Stimulated activated naive CD8-positive, alpha-beta T cell treated with anti-CD3 and anti-CD28 coated beads, Interleukin-15, Interleukin-2, amounts not matched to agents 100 U/mL and 50 U/mL, for 24 hours (primary cell): ENCODE measurements at regions not wholly inside any gene's neighbourhood (a gene's known extent, or its start where the extent isn't known, plus 50 kb on each side); places are given as distances from the start of the nearest gene placed in this dataset.

Source experiments
- ATAC-seq: fragments of 150-1000 bp; cut with Tn5 transposase; one replicate; pipeline ENCODE4 v1.10.0; 2021
- DNase-seq: peaks from one replicate; pipeline ENCODE4 v3.0.0; 2021

- DNase-seq (no peak), ATAC-seq (no peak)
Measured at GRCh38 chr7:19442016-19442785, 266.6 kb downstream of the POLR1F start.

DNA sequence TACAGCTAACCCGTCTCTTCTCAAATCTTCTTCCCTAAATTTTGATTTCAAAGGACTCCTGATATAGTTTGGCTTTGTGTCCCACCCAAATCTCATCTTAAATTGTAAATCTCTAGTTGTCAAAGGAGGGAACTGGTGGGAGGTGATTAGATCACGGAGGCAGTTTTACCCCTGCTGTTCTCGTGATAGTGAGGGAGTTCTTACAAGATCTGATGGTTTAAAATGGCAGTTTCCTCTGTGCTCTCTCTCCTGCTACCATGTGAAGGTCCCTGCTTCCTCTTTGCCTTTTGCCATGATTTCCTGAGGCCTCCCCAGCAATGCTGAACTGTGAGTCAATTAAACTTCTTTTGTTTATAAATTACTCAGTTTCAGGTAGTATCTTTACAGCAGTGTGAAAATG, 269.3 kb downstream of the POLR1F start:
- ATAC-seq (no peak), DNase-seq (no peak)

- no peak for DNase-seq
- no peak for ATAC-seq
Measured at GRCh38 chr7:19437446-19437845, 271.4 kb downstream of the POLR1F start.

GRCh38 chr7:19427944-19428343, 280.9 kb downstream of the POLR1F start:
- ATAC-seq (no peak), DNase-seq (no peak)

GRCh38 chr7:19421861-19422260, 276.6 kb upstream of the FERD3L start:
- ATAC-seq (no peak), DNase-seq (no peak)

DNA sequence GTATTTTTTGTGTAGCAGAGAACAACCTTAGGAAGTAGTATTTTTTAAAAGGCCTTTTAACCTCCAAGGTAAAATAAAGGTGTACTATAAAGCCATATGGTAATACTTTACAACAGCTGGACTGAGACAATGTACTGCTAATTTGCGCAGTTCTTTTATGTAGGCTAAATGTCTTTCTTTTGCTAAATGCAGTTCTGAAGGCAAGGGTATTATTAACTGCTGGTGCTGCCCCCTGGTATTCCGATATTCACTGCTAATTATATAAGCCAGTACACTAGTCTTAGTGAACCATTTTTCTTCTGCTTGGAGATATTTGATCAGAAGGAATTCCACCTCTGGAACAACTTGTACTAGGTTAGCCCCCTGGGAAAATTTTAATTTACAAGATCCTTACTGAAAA, 272.0 kb upstream of the FERD3L start:
- ATAC-seq: no peak

DNA sequence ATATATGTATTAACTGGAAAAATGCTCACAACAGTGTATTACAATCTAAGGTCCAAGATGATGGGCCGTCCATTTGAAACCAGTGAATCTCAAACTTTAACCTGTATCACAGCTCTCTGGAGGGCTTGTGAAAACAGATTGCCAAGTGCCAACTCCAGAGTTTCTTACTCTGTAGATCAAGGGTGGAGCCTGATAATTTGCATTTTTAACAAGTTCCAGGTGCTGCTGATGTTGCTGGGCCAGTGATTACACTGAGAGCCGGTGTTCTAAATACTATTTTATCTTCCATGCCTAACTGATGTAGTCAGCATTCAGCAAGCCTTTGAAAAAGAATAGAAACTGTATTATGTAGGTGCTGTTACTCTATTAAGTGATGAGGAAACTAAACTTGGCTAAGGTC, 269.9 kb upstream of the FERD3L start:
- no peak for ATAC-seq
- DNase-seq: no peak

More for the DNA sequence above, 272.0 kb upstream of the FERD3L start:
- DNase-seq: no peak

DNA sequence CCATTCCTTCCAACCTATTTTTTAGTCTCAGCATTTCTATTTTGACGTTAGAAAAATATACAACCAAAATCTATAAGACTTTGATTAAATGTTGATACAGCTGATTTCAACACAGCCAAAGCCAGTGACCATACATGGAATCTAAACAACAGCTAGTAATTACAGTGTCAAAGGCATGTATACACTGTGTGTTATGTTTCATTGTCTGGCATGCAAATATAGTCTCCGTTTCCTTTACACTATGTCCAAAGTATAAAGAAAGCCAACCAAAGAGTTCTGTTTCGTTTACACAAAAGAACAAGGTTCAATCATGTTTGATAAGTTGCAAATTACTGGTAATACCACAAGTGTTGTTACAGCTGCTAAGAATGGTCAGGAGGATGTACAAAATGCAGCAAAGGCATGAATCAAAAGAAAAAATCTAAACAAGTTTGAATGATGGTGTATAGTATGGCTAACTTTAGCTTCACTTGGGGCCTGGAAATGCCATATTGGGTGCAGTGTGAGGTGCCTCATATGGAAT, 268.3 kb upstream of the FERD3L start:
- no peak for DNase-seq
- ATAC-seq: no peak

DNA sequence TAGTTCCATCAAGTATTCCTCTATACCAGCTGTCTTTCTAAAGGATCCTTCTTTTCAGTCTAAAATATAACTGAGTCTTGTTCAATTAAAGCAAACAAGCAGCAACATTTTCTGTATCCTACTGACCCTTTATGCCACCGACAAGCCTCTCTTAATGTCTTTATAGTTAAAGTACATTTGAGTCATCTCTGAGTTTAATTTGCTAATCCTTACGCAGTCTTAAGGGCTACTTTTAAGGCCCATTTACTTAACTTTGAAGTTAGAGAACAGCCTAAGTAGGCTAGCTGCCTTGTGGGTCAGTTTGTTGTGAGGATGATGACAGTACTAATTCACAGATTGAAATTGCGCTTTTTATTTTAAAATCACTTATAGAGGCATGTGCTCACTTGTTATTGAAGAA, 265.5 kb upstream of the FERD3L start:
- ATAC-seq (no peak), DNase-seq (no peak)

DNA sequence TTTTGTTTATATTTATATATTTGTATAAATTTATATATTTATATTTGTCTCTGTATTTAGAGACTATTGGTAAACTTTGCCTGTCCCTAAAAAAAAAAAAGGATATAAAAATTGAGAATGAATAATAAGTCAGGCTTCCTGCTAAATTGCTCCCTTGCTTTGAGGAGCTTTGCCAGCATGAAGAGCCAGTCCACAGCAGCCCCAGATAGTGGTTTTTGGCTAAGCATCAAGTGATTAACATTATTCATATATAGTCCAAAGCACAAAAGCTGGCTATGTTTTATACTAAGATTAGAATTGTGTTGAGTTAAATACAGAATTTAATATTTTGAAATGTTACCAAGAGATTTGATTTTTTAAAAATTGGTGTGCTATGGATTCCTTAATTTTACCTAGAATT, 264.9 kb upstream of the FERD3L start:
- DNase-seq: no peak
- no peak for ATAC-seq

DNA sequence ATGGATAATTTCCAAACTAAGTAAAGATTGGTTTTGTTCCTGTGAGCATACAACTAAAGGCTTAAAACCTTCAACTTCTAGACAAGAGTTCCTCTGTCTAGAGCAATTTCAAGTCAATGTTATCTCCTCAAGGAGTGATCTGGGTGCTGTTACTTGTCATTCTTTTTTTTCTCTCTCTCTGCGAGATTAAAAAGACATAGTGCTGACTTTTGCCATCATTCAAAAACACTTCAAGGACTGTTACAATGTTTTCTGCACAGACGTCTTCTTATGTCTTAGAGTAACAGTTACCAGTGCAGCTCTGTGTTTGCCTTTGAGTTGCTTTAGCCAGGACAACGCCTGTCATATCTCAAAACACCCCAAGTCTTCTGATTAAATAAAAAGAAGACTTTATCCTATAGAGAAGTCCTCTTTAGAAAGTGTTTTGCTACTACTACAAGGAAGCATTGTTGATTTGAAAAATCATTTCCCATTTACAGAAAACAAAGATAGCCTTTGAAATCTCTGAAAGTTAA, 263.5 kb upstream of the FERD3L start:
- DNase-seq (no peak), ATAC-seq (no peak)

GRCh38 chr7:19407270-19407669, 262.0 kb upstream of the FERD3L start:
- DNase-seq: no peak

GRCh38 chr7:19405541-19405940, 260.3 kb upstream of the FERD3L start:
- no peak for ATAC-seq
- no peak for DNase-seq

More at GRCh38 chr7:19407270-19407669, 262.0 kb upstream of the FERD3L start:
- ATAC-seq: no peak

GRCh38 chr7:19404912-19405329, 259.7 kb upstream of the FERD3L start:
- DNase-seq (no peak), ATAC-seq (no peak)

- ATAC-seq (no peak), DNase-seq (no peak)
Measured at GRCh38 chr7:19403691-19404090, 258.5 kb upstream of the FERD3L start.

GRCh38 chr7:19401461-19401860, 256.2 kb upstream of the FERD3L start:
- no peak for DNase-seq
- ATAC-seq: no peak

DNA sequence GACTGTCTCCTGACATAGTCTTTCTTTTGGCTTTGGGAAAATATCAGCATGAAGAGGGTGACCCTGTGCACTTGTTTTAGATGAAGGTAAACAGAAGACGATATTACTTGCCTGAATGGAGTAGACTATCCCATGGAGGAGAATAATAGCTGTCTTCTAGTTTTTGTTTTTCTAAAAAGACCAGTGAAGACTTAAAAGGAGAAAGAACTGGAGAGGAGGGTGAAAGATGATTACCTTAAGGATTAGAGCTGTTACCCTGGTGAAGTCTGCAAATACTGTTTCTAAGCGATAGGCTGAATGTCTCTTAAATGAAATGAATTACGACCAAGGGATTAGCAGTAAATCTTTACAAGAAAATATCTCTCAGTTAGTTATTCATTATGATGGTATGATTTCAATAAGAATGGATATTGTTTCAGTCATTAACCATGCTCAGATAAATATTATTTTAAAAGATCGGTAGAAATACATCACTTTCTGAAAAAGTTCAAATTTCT, 255.6 kb upstream of the FERD3L start:
- no peak for ATAC-seq
- no peak for DNase-seq

DNA sequence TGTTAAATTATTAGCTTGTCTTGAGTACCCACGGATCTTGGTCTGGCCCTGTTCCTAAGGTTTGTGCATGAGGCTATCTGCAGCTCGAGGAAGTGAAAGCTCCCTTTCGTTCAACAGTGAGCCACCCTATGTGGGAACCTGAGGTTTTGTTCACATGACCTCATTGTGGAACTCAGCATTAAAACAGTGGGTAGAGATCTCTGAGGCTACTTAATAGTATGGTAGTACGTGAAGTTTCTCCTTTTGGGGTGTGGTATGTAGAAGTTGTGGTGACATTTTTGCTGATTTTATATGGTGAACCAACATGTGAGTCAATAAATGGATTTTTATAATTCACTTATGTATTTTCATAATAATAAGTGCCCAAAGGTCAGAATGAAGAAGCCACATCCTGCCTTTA, 252.7 kb upstream of the FERD3L start:
- no peak for DNase-seq
- ATAC-seq: no peak

- no peak for ATAC-seq
- DNase-seq: no peak
Measured at GRCh38 chr7:19392246-19392645, 247.0 kb upstream of the FERD3L start.

DNA sequence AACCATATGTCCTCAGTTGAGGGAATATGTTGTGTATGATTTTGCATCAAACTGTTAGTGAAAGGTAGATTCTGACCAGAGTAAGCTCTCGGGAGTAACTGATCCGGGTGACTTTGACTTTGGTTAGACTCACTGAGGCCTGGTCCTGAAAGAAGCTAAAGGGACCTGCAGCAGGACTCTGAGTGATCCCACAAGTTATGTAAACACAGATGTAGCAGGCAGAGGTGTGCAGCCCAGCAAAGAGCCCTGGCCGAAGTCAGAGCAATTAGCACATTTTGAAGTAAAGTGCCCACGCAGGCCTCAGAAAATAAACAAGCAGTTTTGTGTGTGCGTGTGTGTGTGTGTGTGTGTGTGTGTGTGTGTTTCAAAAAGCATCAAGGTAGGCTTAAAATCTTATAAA, 245.6 kb upstream of the FERD3L start:
- ATAC-seq (no peak), DNase-seq (no peak)

- DNase-seq (no peak), ATAC-seq (no peak)
Measured at GRCh38 chr7:19381321-19381720, 236.1 kb upstream of the FERD3L start.

DNA sequence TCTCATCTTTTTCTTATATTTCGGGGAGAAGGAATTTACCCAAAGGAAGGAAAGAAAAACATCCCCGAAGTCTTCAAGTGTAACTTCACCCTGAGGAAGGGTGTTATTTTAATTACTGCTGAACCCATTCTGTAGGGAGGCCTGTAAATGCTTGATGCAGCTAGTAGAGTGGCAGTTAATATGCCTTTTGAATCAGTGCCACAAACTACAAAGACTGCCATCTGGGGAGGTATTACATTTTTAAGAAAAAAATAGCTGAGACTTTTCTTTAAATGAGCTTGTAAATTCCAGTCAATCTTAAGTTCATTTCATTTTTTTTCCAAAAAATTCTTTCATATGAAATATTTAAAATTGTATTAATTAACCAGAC, 233.1 kb upstream of the FERD3L start:
- ATAC-seq: no peak
- no peak for DNase-seq

DNA sequence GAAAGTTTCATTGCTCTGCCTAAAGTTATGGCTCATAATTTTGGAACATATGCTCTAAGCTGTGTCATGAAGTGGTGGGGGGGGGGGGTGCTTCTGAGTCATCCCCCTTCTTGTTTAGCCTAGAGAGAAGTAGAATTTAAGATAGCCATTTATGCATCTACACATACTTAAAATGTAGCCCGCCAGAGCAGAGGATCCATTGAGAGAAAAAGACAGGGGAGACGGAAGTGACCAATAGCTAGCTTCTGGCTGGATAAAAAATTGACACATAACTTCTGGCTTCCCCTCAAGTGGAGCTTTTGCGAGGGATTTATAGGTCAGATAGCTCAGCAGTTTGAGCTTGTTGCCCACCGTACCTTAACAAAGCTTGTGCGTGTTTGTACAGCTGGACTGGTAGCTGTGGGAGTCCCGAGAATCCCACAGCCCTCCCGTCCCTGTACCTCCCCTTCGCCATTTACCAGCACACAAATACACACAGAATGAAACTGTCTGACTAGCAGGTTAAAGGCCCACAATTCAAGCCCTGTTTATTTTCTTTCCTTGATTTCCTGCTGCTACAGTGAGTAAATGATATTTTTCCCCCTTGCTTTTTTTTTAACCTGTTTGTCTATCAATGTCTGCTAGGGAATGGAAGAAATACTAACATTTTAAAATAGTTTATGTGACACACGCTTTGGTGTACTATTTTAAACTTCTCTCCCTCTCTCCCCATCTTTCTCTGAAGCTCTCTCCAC, 232.6 kb upstream of the FERD3L start:
- ATAC-seq (no peak), DNase-seq (no peak)
